SK-N-MC (cell line): ENCODE measurements at regions not wholly inside any gene's neighbourhood (a gene's known extent, or its start where the extent isn't known, plus 50 kb on each side); places are given as distances from the start of the nearest gene placed in this dataset.

Source experiments
- DNase-seq: peaks from one replicate; pipeline ENCODE4 v3.0.0-alpha.2; 2011; ENCODE audit warnings: low read depth, low spot score
- H3K27ac ChIP-seq: fragments of 200-600 bp; sonication (generic); 2 replicates; pipeline ENCODE4 v1.5.1; 2016; ENCODE audit warnings: mixed run types
- H3K36me3 ChIP-seq: fragments of 200-600 bp; sonication (generic); 2 replicates; pipeline ENCODE4 v1.6.1; 2017; ENCODE audit warnings: antibody characterized with exemption, low read length, mixed read lengths; ENCODE audit not compliant: insufficient read depth
- H3K4me3 ChIP-seq: fragments of 200-600 bp; sonication (generic); 2 replicates; pipeline ENCODE4 v1.5.1; 2016
- H3K9ac ChIP-seq: fragments of 200-600 bp; sonication (generic); 2 replicates; pipeline ENCODE4 v1.8.0; 2017; ENCODE audit warnings: mixed run types, mixed read lengths; ENCODE audit not compliant: insufficient read length
- H3K9me3 ChIP-seq: fragments of 200-600 bp; sonication (generic); 2 replicates; pipeline ENCODE4 v1.6.1; 2017; ENCODE audit warnings: low read depth, mild to moderate bottlenecking, antibody characterized with exemption, low read length, moderate library complexity, mixed read lengths
- EZH2 ChIP-seq: fragments of 200-600 bp; sonication (generic); IDR thresholded peaks from one replicate; pipeline ENCODE4 v1.6.1; 2017; ENCODE audit warnings: antibody characterized with exemption
- FOXP2 ChIP-seq: optimal IDR thresholded peaks from 2 replicates; pipeline ENCODE3; 2011; ENCODE audit warnings: mild to moderate bottlenecking, moderate library complexity; ENCODE audit not compliant: insufficient read depth; ENCODE audit errors: extremely low read length, control extremely low read depth
- POLR2AphosphoS5 ChIP-seq: IDR thresholded peaks from 2 replicates; pipeline ENCODE4 v1.6.1; 2012; ENCODE audit warnings: mild to moderate bottlenecking, low read depth, low read length, borderline replicate concordance

GRCh38 chr4:67036791-67037190 is 508.5 kb downstream of the CENPC start:
- no peak overlapping the region for H3K27ac ChIP-seq
- no peak overlapping the region for H3K4me3 ChIP-seq
- H3K9ac ChIP-seq, result no peak overlapping the region
- H3K9me3 ChIP-seq, result no peaks in the 10 kb centered on the region
- no peak for DNase-seq
- H3K36me3 ChIP-seq, result no peaks in the 10 kb centered on the region
- TF ChIP-seq FOXP2 (no peak), POLR2AphosphoS5 (no peak), EZH2 (no peak)

- H3K27ac ChIP-seq, result no peak overlapping the region
- H3K36me3 ChIP-seq, result no peaks in the 10 kb centered on the region
- H3K4me3 ChIP-seq, result no peak overlapping the region
- H3K9me3 ChIP-seq, result no peaks in the 10 kb centered on the region
- H3K9ac ChIP-seq, result no peak overlapping the region
- TF ChIP-seq FOXP2 (no peak), POLR2AphosphoS5 (no peak), EZH2 (no peak)
- DNase-seq, result no peak
Observed at GRCh38 chr4:67035986-67036385, 509.3 kb downstream of the CENPC start.

- no peak for TF ChIP-seq FOXP2
- no peak for TF ChIP-seq POLR2AphosphoS5
- TF ChIP-seq EZH2, result no peak
- no peak overlapping the region for H3K9ac ChIP-seq
- H3K36me3 ChIP-seq, result no peaks in the 10 kb centered on the region
- no peak for DNase-seq
- H3K27ac ChIP-seq, result no peak overlapping the region
- H3K4me3 ChIP-seq, result no peak overlapping the region
- H3K9me3 ChIP-seq, result no peaks in the 10 kb centered on the region
Observed at GRCh38 chr4:67035501-67035900, 509.8 kb downstream of the CENPC start.

- DNase-seq, result no peak
- no peak for TF ChIP-seq FOXP2
- TF ChIP-seq EZH2, result no peak
- no peak for TF ChIP-seq POLR2AphosphoS5
- Histone ChIP-seq H3K9me3 (no peaks in the 10 kb centered on the region), H3K4me3 (no peak overlapping the region), H3K9ac (no peak overlapping the region), H3K27ac (no peak overlapping the region), H3K36me3 (no peaks in the 10 kb centered on the region)
Observed at GRCh38 chr4:67030636-67031035, 514.7 kb downstream of the CENPC start.

GRCh38 chr4:67020438-67020797 is 524.9 kb downstream of the CENPC start:
- Histone ChIP-seq H3K4me3 (peak overlapping the region; percentile 44), H3K36me3 (no peaks in the 10 kb centered on the region), H3K9me3 (peaks cover 7% of the 10 kb centered on the region; the same call in 1 of the 2 replicates), H3K27ac (peak overlapping the region; percentile 82), H3K9ac (no peak overlapping the region)
- TF ChIP-seq EZH2 (no peak), POLR2AphosphoS5 (no peak), FOXP2 (no peak)
- no peak for DNase-seq

GRCh38 chr4:67019686-67020437 is 525.4 kb downstream of the CENPC start:
- H3K9me3 ChIP-seq, result peaks cover 7% of the 10 kb centered on the region; the same call in 1 of the 2 replicates
- peak overlapping the region; percentile 44 for H3K4me3 ChIP-seq
- TF ChIP-seq POLR2AphosphoS5, result no peak
- no peak for TF ChIP-seq EZH2
- TF ChIP-seq FOXP2, result no peak
- peak; percentile 52 for DNase-seq
- H3K9ac ChIP-seq, result no peak overlapping the region
- H3K36me3 ChIP-seq, result no peaks in the 10 kb centered on the region
- peak overlapping the region; percentile 82 for H3K27ac ChIP-seq

GRCh38 chr4:67014592-67014991 is 530.7 kb downstream of the CENPC start:
- TF ChIP-seq EZH2, result no peak
- TF ChIP-seq POLR2AphosphoS5, result no peak
- TF ChIP-seq FOXP2, result no peak

GRCh38 chr4:67006791-67007190 is 538.5 kb downstream of the CENPC start:
- Histone ChIP-seq H3K9ac (no peak overlapping the region), H3K4me3 (no peak overlapping the region), H3K36me3 (no peaks in the 10 kb centered on the region), H3K27ac (no peak overlapping the region), H3K9me3 (no peaks in the 10 kb centered on the region)
- no peak for TF ChIP-seq EZH2
- no peak for TF ChIP-seq POLR2AphosphoS5
- TF ChIP-seq FOXP2, result no peak
- no peak for DNase-seq

More at GRCh38 chr4:67014592-67014991, 530.7 kb downstream of the CENPC start:
- H3K9ac ChIP-seq, result no peak overlapping the region
- H3K4me3 ChIP-seq, result no peak overlapping the region
- H3K9me3 ChIP-seq, result peaks cover 7% of the 10 kb centered on the region; the same call in 1 of the 2 replicates
- no peak for DNase-seq
- H3K36me3 ChIP-seq, result no peaks in the 10 kb centered on the region
- no peak overlapping the region for H3K27ac ChIP-seq

GRCh38 chr4:66991521-66991920 is 553.8 kb downstream of the CENPC start:
- TF ChIP-seq POLR2AphosphoS5 (no peak), FOXP2 (no peak), EZH2 (no peak)
- no peak overlapping the region for H3K4me3 ChIP-seq
- no peak for DNase-seq
- H3K36me3 ChIP-seq, result no peaks in the 10 kb centered on the region
- H3K27ac ChIP-seq, result no peak overlapping the region
- no peaks in the 10 kb centered on the region for H3K9me3 ChIP-seq
- no peak overlapping the region for H3K9ac ChIP-seq
